ENCODE measurements at regions not wholly inside any gene's neighbourhood (a gene's known extent, or its start where the extent isn't known, plus 50 kb on each side); places are given as distances from the start of the nearest gene placed in this dataset.

GRCh38 chr6:74280130-74280692 lies 584.2 kb downstream of the CD109 start:
- no peak for TF ChIP-seq POLR2A (IDR thresholded peaks at IDR 0.05)
- no peak for TF ChIP-seq CTCF (IDR thresholded peaks at IDR 0.05)
- no peak for TF ChIP-seq POLR2AphosphoS5 (IDR thresholded peaks at IDR 0.05)
